ENCODE measurements at regions not wholly inside any gene's neighbourhood (a gene's known extent, or its start where the extent isn't known, plus 50 kb on each side); places are given as distances from the start of the nearest gene placed in this dataset.
"Not testable (repeated sequence)": the region's sequence is repeated elsewhere in the genome, so short reads cannot be mapped to it uniquely, and the experiment has no call there.

GRCh38 chr16:16463792-16464191, 84.9 kb downstream of the NPIPA7 start:
- H4K8ac ChIP-seq (ENCODE audit: extremely low read depth, insufficient read depth, low read length); POLR2A ChIA-PET (ENCODE audit: partially characterized antibody); CTCF ChIA-PET (ENCODE audit: partially characterized antibody): not testable (repeated sequence)

More at GRCh38 chr16:16463792-16464191, 84.9 kb downstream of the NPIPA7 start:
- H2BK20ac ChIP-seq (ENCODE audit: low read length); H3K9me3 ChIP-seq (ENCODE audit: insufficient read depth in 2 of 2, low read depth in 1 of 2, low read length in 1 of 2); H3K23ac ChIP-seq (ENCODE audit: insufficient read length); H3K36me3 ChIP-seq (ENCODE audit: control insufficient read depth in 2 of 4, insufficient read depth in 4 of 4, low read length in 3 of 4); H4K20me1 ChIP-seq (replicated peaks in 1 of 2; ENCODE audit: control insufficient read depth in 1 of 2, insufficient read depth in 2 of 2, low read length in 2 of 2); H3K4ac ChIP-seq (replicated peaks; ENCODE audit: insufficient read length, low read depth, low read length); H2BK5ac ChIP-seq (ENCODE audit: low read depth, low read length); FAIRE-seq; H2BK15ac ChIP-seq (ENCODE audit: low read length); H3K79me2 ChIP-seq (ENCODE audit: control insufficient read depth in 1 of 2, insufficient read depth in 2 of 2, low read length in 2 of 2); H3K4me2 ChIP-seq (ENCODE audit: insufficient read depth in 1 of 2, low read depth in 2 of 2, low read length in 2 of 2); H3K4me1 ChIP-seq (replicated peaks in 1 of 4; ENCODE audit: control insufficient read depth in 3 of 4, insufficient read depth in 4 of 4, low read length in 3 of 4); H3K27ac ChIP-seq (ENCODE audit: low read depth, low read length); H3K23me2 ChIP-seq (ENCODE audit: low read depth, low read length); H2BK12ac ChIP-seq (ENCODE audit: low read depth, low read length); H3K14ac ChIP-seq (ENCODE audit: insufficient read length); H4K91ac ChIP-seq (replicated peaks; ENCODE audit: insufficient read length, low read length); DNase-seq (ENCODE audit: low read depth in 1 of 2, low spot score in 2 of 2); H3K4me3 ChIP-seq (ENCODE audit: extremely low read depth in 1 of 4, insufficient read depth in 2 of 4, low read depth in 3 of 4, low read length in 4 of 4); H3K18ac ChIP-seq (ENCODE audit: extremely low read depth, low read length); H3K79me1 ChIP-seq (ENCODE audit: low read depth, low read length); H2AK5ac ChIP-seq (ENCODE audit: low read depth, low read length); H4K5ac ChIP-seq (ENCODE audit: insufficient read length, low read depth, low read length); H2BK120ac ChIP-seq (replicated peaks; ENCODE audit: low read depth, low read length); H3K9ac ChIP-seq (replicated peaks in 1 of 4; ENCODE audit: extremely low read depth in 1 of 4, low read depth in 3 of 4, low read length in 3 of 4); H2AFZ ChIP-seq (ENCODE audit: low read length); H3K27me3 ChIP-seq (replicated peaks in 1 of 4; ENCODE audit: control insufficient read depth in 3 of 4, extremely low read depth in 1 of 4, insufficient read depth in 3 of 4, low read length in 3 of 4); H3K56ac ChIP-seq (replicated peaks; ENCODE audit: insufficient read length, low read depth, low read length): not testable (repeated sequence)
- WGBS, 2 experiments (ENCODE audit: extremely low coverage in 1 of 2, insufficient coverage in 1 of 2, insufficient read length in 1 of 2, insufficient replicate concordance in 2 of 2, low coverage in 1 of 2, low lambda C conversion rate in 2 of 2, missing lambda C conversion rate in 1 of 2): 100% methylated on average over 1 of the region's 6 CpGs; no CpG with 5 or more reads in 1 of the 2 experiments

Data from H1 (cell line).